NB4 (cell line): ENCODE measurements at regions not wholly inside any gene's neighbourhood (a gene's known extent, or its start where the extent isn't known, plus 50 kb on each side); places are given as distances from the start of the nearest gene placed in this dataset.

Experiments
- CTCF ChIP-seq: IDR thresholded peaks from one replicate; pipeline ENCODE4 v1.5.1; 2012; ENCODE audit warnings: low read depth, low read length
- MYC ChIP-seq: IDR thresholded peaks from 2 replicates; pipeline ENCODE4 v1.6.1; 2011; ENCODE audit warnings: low read depth, low read length
- POLR2A ChIP-seq: IDR thresholded peaks from 2 replicates; pipeline ENCODE4 v1.6.1; 2011; ENCODE audit warnings: mild to moderate bottlenecking; ENCODE audit not compliant: insufficient read length; ENCODE audit errors: extremely low read depth
- TF ChIP-seq, protein P1 (sequence below): IDR thresholded peaks from 2 replicates; pipeline ENCODE4 v1.6.1; 2011; ENCODE audit warnings: low read depth, low read length

DNA sequence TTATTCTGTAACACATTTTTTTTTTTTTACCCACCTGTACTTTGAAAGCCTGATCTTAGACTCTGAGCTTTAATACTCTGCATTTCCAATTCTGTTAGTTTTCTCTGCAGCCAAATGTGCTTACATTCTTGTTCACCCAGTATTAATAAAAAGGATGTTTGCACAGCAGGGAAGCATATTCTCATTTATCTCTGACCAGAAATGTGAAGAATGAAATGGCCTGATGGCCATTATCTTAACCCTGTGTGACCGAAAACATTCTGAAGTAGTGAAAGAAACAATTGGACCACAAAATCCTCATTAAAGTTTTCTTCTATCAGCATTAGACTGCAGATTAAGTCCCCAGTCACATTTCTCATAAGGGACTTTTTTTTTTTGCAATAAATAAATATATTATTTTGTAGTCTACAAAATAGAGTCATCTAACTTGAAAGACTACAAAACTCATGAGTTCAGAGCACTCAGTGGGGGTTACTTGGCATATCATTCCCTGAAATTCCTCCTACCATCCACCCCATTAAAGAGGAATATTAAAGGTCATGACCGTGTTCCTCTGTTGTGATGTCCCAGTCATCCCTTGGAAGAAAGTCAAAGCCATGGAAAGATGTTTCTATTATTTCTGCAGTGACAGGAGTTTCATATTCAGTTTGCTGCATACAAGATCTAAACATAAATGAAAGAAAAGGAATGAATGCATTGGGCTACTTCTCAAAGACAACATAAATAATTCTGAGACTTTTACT is 364.4 kb downstream of the RND3 start:
- TF ChIP-seq CTCF: no peak
- TF ChIP-seq MYC: no peak
- TF ChIP-seq POLR2A: no peak
- TF ChIP-seq, protein P1, sequence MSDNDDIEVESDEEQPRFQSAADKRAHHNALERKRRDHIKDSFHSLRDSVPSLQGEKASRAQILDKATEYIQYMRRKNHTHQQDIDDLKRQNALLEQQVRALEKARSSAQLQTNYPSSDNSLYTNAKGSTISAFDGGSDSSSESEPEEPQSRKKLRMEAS: no peak
